HepG2 (cell line): ENCODE measurements at regions not wholly inside any gene's neighbourhood (a gene's known extent, or its start where the extent isn't known, plus 50 kb on each side); places are given as distances from the start of the nearest gene placed in this dataset.

Source experiments
- ATAC-seq: fragments of 200-7000 bp; cut with Tn5 transposase; 3 replicates; pipeline ENCODE4 v1.9.1; 2020; ENCODE audit warnings: mild to moderate bottlenecking, moderate library complexity
- BruUV-seq: library from RNA; stranded (reverse); fragments of 400-500 nt; replicated peaks from 2 replicates; lab custom pipeline; 2021; lab: Mats Ljungman, UMichigan
- CTCF ChIA-PET: fragments of 300-600 bp; formaldehyde crosslinking; extraction: SDS; loops from one replicate; lab custom pipeline; 2021; ENCODE audit warnings: low total read pairs, inconsistent platforms, low intra/inter-chr PET ratio; lab: Yijun Ruan, JAX
- POLR2A ChIA-PET: fragments of 350-600 bp; sonication (Branson Sonifier 250); formaldehyde crosslinking; loops from one replicate; lab custom pipeline; 2020; ENCODE audit warnings: antibody characterized with exemption, inconsistent platforms; lab: Yijun Ruan, JAX
- DNase-seq: peaks from one replicate; pipeline ENCODE4 v3.0.0-alpha.2; 2015; ENCODE audit warnings: low spot score
- FAIRE-seq: peaks from 3 replicates; lab custom pipeline; 2011; peaks lifted over from hg19 to GRCh38; lab: Jason Lieb, UNC
- H2AFZ ChIP-seq: one replicate; pipeline ENCODE4 v1.6.1; 2011; ENCODE audit warnings: low read length, inconsistent platforms
- H3K27ac ChIP-seq: fragments of 300-600 bp; 3 replicates; pipeline ENCODE4 v1.8.0; 2011; ENCODE audit warnings: mixed run types, mild to moderate bottlenecking, mixed read lengths, low read length, inconsistent platforms; ENCODE audit not compliant: insufficient read depth; ENCODE audit errors: extremely low read length
- H3K27me3 ChIP-seq, 2 experiments: fragments of 200-600 bp in 1 of 2; 2 replicates in 1 of 2; 3 replicates in 1 of 2; pipeline versions ENCODE4 v1.6.0 to v1.8.0; 2011; ENCODE audit warnings: low read length in 2 of 2, mild to moderate bottlenecking in 2 of 2, moderate library complexity in 2 of 2, inconsistent platforms in 1 of 2; ENCODE audit not compliant: insufficient read depth in 2 of 2, control insufficient read depth in 1 of 2
- H3K36me3 ChIP-seq, 2 experiments: fragments of 200-600 bp in 1 of 2; replicated peaks in 1 of 2; 2 replicates in 1 of 2; 3 replicates in 1 of 2; pipeline versions ENCODE4 v1.5.1 to v1.8.0; 2011; ENCODE audit warnings: low read length in 2 of 2, inconsistent platforms in 1 of 2; ENCODE audit not compliant: insufficient read depth in 2 of 2, control insufficient read depth in 1 of 2
- H3K4me1 ChIP-seq: 2 replicates; pipeline ENCODE4 v1.5.1; 2012; ENCODE audit warnings: low read length, inconsistent platforms; ENCODE audit not compliant: insufficient read depth
- H3K4me2 ChIP-seq: 2 replicates; pipeline ENCODE4 v1.6.0; 2011; ENCODE audit warnings: low read depth, low read length, inconsistent platforms
- H3K4me3 ChIP-seq, 3 experiments: fragments of 200-600 bp in 1 of 3; sonication (generic), shearing (Covaris generic) in 1 of 3; replicated peaks in 1 of 3; 2 replicates each; pipeline ENCODE4 v1.5.1; 2011 to 2016; ENCODE audit warnings: low read length in 3 of 3, inconsistent platforms in 2 of 3, low read depth in 2 of 3, mild to moderate bottlenecking in 2 of 3, control low read depth in 1 of 3, mixed read lengths in 1 of 3; ENCODE audit not compliant: insufficient read depth in 1 of 3
- H3K79me2 ChIP-seq: one replicate; pipeline ENCODE4 v1.6.1; 2011; ENCODE audit warnings: low read length, inconsistent platforms; ENCODE audit not compliant: insufficient read depth
- H3K9ac ChIP-seq: 2 replicates; pipeline ENCODE4 v1.6.0; 2011; ENCODE audit warnings: mild to moderate bottlenecking, low read depth, low read length, inconsistent platforms; ENCODE audit not compliant: insufficient read depth
- H3K9me3 ChIP-seq: 2 replicates; pipeline ENCODE4 v1.5.1; 2012; ENCODE audit warnings: mild to moderate bottlenecking, low read length
- H4K20me1 ChIP-seq: 2 replicates; pipeline ENCODE4 v1.6.0; 2011; ENCODE audit warnings: inconsistent platforms, mild to moderate bottlenecking, low read length, moderate library complexity; ENCODE audit not compliant: insufficient read depth
- ARNT ChIP-seq: fragments of 450-650 bp; IDR thresholded peaks from 2 replicates; pipeline ENCODE4 v1.6.1; 2017
- ATF1 ChIP-seq: IDR thresholded peaks from 2 replicates; pipeline ENCODE4 v1.6.1; 2016; ENCODE audit warnings: mild to moderate bottlenecking, control low read depth
- CCDC6 ChIP-seq: sonication (generic); formaldehyde crosslinking; IDR thresholded peaks from 2 replicates; pipeline ENCODE4 v1.8.1; 2022; ENCODE audit warnings: mild to moderate bottlenecking, missing genetic modification reagents, moderate library complexity
- MIER3 ChIP-seq: IDR thresholded peaks from 2 replicates; pipeline ENCODE4 v1.6.1; 2016; ENCODE audit warnings: missing compliant biosample characterization, borderline replicate concordance
- MXD1 ChIP-seq: sonication (generic); formaldehyde crosslinking; IDR thresholded peaks from 2 replicates; pipeline ENCODE4 v1.4.0; 2020; ENCODE audit warnings: mild to moderate bottlenecking, missing genetic modification reagents
- NFKB2 ChIP-seq: sonication (generic); formaldehyde crosslinking; IDR thresholded peaks from 2 replicates; pipeline ENCODE4 v1.4.0; 2020; ENCODE audit warnings: missing genetic modification reagents, borderline replicate concordance
- RBM39 ChIP-seq: fragments of 200-400 bp; formaldehyde crosslinking; IDR thresholded peaks from one replicate; pipeline ENCODE4 v1.6.1; 2018; ENCODE audit warnings: antibody characterized with exemption, mild to moderate bottlenecking, low read depth, low read length; ENCODE audit not compliant: poor library complexity, severe bottlenecking
- SIX4 ChIP-seq: sonication (generic); formaldehyde crosslinking; IDR thresholded peaks from 2 replicates; pipeline ENCODE4 v1.4.0; 2020; ENCODE audit warnings: missing genetic modification reagents
- THAP8 ChIP-seq: sonication (generic); formaldehyde crosslinking; IDR thresholded peaks from 2 replicates; pipeline ENCODE4 v1.5.1; 2020; ENCODE audit warnings: missing genetic modification reagents, mild to moderate bottlenecking, borderline replicate concordance
- ZBTB4 ChIP-seq: sonication (generic); formaldehyde crosslinking; IDR thresholded peaks from 2 replicates; pipeline ENCODE4 v1.4.0; 2020; ENCODE audit warnings: missing genetic modification reagents, mild to moderate bottlenecking, borderline replicate concordance
- ZBTB42 ChIP-seq: sonication (generic); formaldehyde crosslinking; IDR thresholded peaks from 2 replicates; pipeline ENCODE4 v1.5.0; 2020; ENCODE audit warnings: mild to moderate bottlenecking, missing genetic modification reagents
- ZBTB49 ChIP-seq: sonication (generic); formaldehyde crosslinking; IDR thresholded peaks from 2 replicates; pipeline ENCODE4 v1.4.0; 2020; ENCODE audit warnings: missing genetic modification reagents, borderline replicate concordance
- ZNF180 ChIP-seq: sonication (generic); formaldehyde crosslinking; IDR thresholded peaks from 2 replicates; pipeline ENCODE4 v1.4.0; 2020; ENCODE audit warnings: low read depth, missing genetic modification reagents, borderline replicate concordance
- ZNF580 ChIP-seq: IDR thresholded peaks from 2 replicates; pipeline ENCODE4 v1.6.1; 2016; ENCODE audit warnings: low read depth, borderline replicate concordance
- ZNF768 ChIP-seq: sonication (generic); formaldehyde crosslinking; IDR thresholded peaks from 2 replicates; pipeline ENCODE4 v1.4.0; 2020; ENCODE audit warnings: missing genetic modification reagents
- ZUFSP ChIP-seq: sonication (generic); formaldehyde crosslinking; IDR thresholded peaks from 2 replicates; pipeline ENCODE4 v1.9.0; 2021; ENCODE audit warnings: missing genetic modification reagents, mild to moderate bottlenecking, borderline replicate concordance
- WGBS: methylation state at CpG from one replicate; pipeline ENCODE4 v1.1.6; 2017; ENCODE audit warnings: low lambda C conversion rate; 5-methylcytosine and 5-hydroxymethylcytosine counted together
- in situ Hi-C: cut with HindIII; loops from 2 replicates; pipeline ENCODE4 v1.10.0; 2017; ENCODE audit warnings: low pct_unique_long_range_greater_than_20kb; ENCODE audit not compliant: extremely low pct_ligation_motif_present
- intact Hi-C: fragments of 100-400 bp; cut with micrococcal nuclease; formaldehyde crosslinking; loops from one replicate; pipeline ENCODE4 v1.10.0; 2022; ENCODE audit not compliant: unreplicated experiment

- TF ChIP-seq ZBTB49 (CRISPR knock-in tag), result no peak
- no peak for TF ChIP-seq NFKB2 (CRISPR knock-in tag)
- no peak for TF ChIP-seq ZNF580 (CRISPR knock-in tag)
- TF ChIP-seq ZNF180 (CRISPR knock-in tag), result no peak
- no peak for TF ChIP-seq MXD1 (CRISPR knock-in tag)
- no peak for TF ChIP-seq ATF1 (CRISPR knock-in tag)
Observed at GRCh38 chr3:79947957-79948356, 180.2 kb upstream of the ROBO1 start (continued).

GRCh38 chr3:79947469-79947868, 179.7 kb upstream of the ROBO1 start:
- FAIRE-seq, result no peak
- no peaks in the 10 kb centered on the region for H4K20me1 ChIP-seq
- no peak for ATAC-seq
- no peak overlapping the region for H3K9ac ChIP-seq
- DNase-seq, result no peak
- in situ Hi-C loops, result no loop called here
- no TSS peak for BruUV-seq
- H3K36me3 ChIP-seq, result no peaks in the 10 kb centered on the region
- H3K27ac ChIP-seq, result no peak overlapping the region
- H3K4me1 ChIP-seq, result no peaks in the 10 kb centered on the region
- H3K4me3 ChIP-seq, result no peak overlapping the region
- CTCF ChIA-PET, result no interaction called here
- no peaks in the 10 kb centered on the region for H3K27me3 ChIP-seq
- intact Hi-C loops, result no loop called here
- H2AFZ ChIP-seq, result no peak overlapping the region
- no peaks in the 10 kb centered on the region for H3K9me3 ChIP-seq
- no peaks in the 10 kb centered on the region for H3K79me2 ChIP-seq
- WGBS, result 0% methylated on average over 1 of the region's 1 CpG
- POLR2A ChIA-PET, result no interaction called here
- H3K4me2 ChIP-seq, result no peak overlapping the region
- TF ChIP-seq CCDC6 (CRISPR knock-in tag) (no peak), ZBTB42 (CRISPR knock-in tag) (no peak), RBM39 (no peak), SIX4 (CRISPR knock-in tag) (no peak), ZUFSP (CRISPR knock-in tag) (no peak), ZNF768 (no peak), ZBTB4 (no peak), THAP8 (no peak), MIER3 (no peak), ARNT (no peak)
